ENCODE measurements at regions not wholly inside any gene's neighbourhood (a gene's known extent, or its start where the extent isn't known, plus 50 kb on each side); places are given as distances from the start of the nearest gene placed in this dataset.

DNA sequence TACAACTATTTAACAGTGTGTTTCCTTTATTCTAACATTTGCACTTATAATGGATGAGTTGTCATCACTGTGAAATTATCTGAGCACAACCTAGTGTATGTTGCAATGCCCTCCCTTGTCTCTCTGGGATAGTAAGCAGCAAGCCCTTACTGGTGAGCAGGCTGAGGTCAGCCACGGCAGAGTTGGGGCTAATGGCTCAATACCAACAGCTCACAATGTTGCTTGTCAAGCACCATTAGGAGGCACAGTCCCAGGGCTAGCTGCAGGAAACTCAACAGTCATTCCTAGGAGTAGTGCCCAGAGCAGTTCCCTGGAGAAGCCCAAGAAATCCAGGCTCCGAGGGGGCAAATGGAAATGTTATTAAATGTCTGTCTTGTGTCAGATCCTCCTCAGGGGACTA, 858.4 kb downstream of the GRID1 start:
- DNase-seq (ENCODE audit: low spot score) (no peak), ATAC-seq (ENCODE audit: low FRiP score) (no peak)
- no peak for TF ChIP-seq CTCF (IDR thresholded peaks at IDR 0.05)

DNA sequence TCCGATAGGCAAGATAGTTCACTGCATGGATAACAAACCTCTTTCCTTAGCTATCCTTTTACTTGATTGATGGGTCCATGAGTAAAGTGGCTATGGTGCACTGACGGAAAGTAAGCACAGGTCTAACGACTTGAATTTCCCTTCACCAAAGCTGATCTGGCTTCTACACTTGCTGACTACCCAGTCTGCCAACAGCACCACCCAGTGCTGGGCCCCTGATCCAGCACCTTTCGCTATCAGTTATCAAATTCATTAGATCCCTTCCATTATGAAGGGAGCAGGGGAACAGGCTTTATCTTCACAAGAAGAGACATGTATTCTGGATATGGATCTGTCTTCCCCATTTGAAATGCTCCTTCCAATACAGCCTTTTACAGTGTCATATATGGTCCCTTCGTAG, 855.9 kb downstream of the GRID1 start:
- ATAC-seq (ENCODE audit: low FRiP score) (no peak), DNase-seq (ENCODE audit: low spot score) (no peak)
- TF ChIP-seq CTCF (IDR thresholded peaks at IDR 0.05), result no peak

- ATAC-seq (ENCODE audit: low FRiP score) (no peak), DNase-seq (ENCODE audit: low spot score) (no peak)
- no peak for TF ChIP-seq CTCF (IDR thresholded peaks at IDR 0.05)
Observed at GRCh38 chr10:85513436-85513835, 853.2 kb downstream of the GRID1 start.

GRCh38 chr10:85515316-85515715, 851.3 kb downstream of the GRID1 start:
- no peak for TF ChIP-seq CTCF (IDR thresholded peaks at IDR 0.05)
- ATAC-seq (ENCODE audit: low FRiP score), result no peak
- DNase-seq (ENCODE audit: low spot score), result no peak

GRCh38 chr10:85524001-85524666, 842.5 kb downstream of the GRID1 start:
- ATAC-seq (ENCODE audit: low FRiP score), result no peak
- TF ChIP-seq CTCF (IDR thresholded peaks at IDR 0.05), result no peak

GRCh38 chr10:85527616-85528317, 838.8 kb downstream of the GRID1 start:
- no peak for TF ChIP-seq CTCF (IDR thresholded peaks at IDR 0.05)
- no peak for ATAC-seq (ENCODE audit: low FRiP score)
- DNase-seq (ENCODE audit: low spot score), result no peak

More at GRCh38 chr10:85524001-85524666, 842.5 kb downstream of the GRID1 start:
- no peak for DNase-seq (ENCODE audit: low spot score)

- no peak for ATAC-seq (ENCODE audit: low FRiP score)
- no peak for TF ChIP-seq CTCF (IDR thresholded peaks at IDR 0.05)
- DNase-seq (ENCODE audit: low spot score), result no peak
Observed at GRCh38 chr10:85528318-85528652, 838.3 kb downstream of the GRID1 start.
